H9 (cell line): ENCODE measurements at regions not wholly inside any gene's neighbourhood (a gene's known extent, or its start where the extent isn't known, plus 50 kb on each side); places are given as distances from the start of the nearest gene placed in this dataset.

Experiments
- DNase-seq: peaks from one replicate; pipeline ENCODE4 v3.0.0-alpha.2; 2017
- H2AFZ ChIP-seq: one replicate; pipeline ENCODE4 v1.6.1; 2013; ENCODE audit warnings: mild to moderate bottlenecking, low read length, control low read depth, moderate library complexity
- H2AK5ac ChIP-seq: 2 replicates; pipeline ENCODE4 v1.6.1; 2013; ENCODE audit warnings: low read length, control low read depth, mixed read lengths; ENCODE audit not compliant: insufficient read length
- H2BK120ac ChIP-seq: one replicate; pipeline ENCODE4 v1.6.1; 2013; ENCODE audit warnings: low read depth, mild to moderate bottlenecking, low read length, control low read depth, inconsistent platforms; ENCODE audit not compliant: poor library complexity, severe bottlenecking
- H2BK12ac ChIP-seq: 2 replicates; pipeline ENCODE4 v1.6.1; 2013; ENCODE audit warnings: low read length, control low read depth, mixed read lengths, low read depth; ENCODE audit not compliant: insufficient read length
- H2BK15ac ChIP-seq: 2 replicates; pipeline ENCODE4 v1.6.1; 2013; ENCODE audit warnings: low read depth, low read length, control low read depth
- H2BK20ac ChIP-seq: one replicate; pipeline ENCODE4 v1.6.1; 2013; ENCODE audit warnings: low read depth, mild to moderate bottlenecking, low read length, control low read depth, inconsistent platforms; ENCODE audit not compliant: poor library complexity, severe bottlenecking
- H2BK5ac ChIP-seq: 2 replicates; pipeline ENCODE4 v1.6.1; 2013; ENCODE audit warnings: low read length, control low read depth, mixed read lengths; ENCODE audit not compliant: insufficient read length
- H3K14ac ChIP-seq: 2 replicates; pipeline ENCODE4 v1.6.1; 2013; ENCODE audit warnings: low read length, control low read depth; ENCODE audit not compliant: insufficient read depth
- H3K18ac ChIP-seq: 2 replicates; pipeline ENCODE4 v1.6.1; 2013; ENCODE audit warnings: low read depth, mild to moderate bottlenecking, mixed read lengths, low read length, control low read depth; ENCODE audit not compliant: insufficient read length
- H3K23ac ChIP-seq: 2 replicates; pipeline ENCODE4 v1.6.1; 2013; ENCODE audit warnings: low read length, control low read depth, mixed read lengths, low read depth; ENCODE audit not compliant: insufficient read length
- H3K23me2 ChIP-seq: 2 replicates; pipeline ENCODE4 v1.6.1; 2013; ENCODE audit warnings: low read depth, mild to moderate bottlenecking, mixed read lengths, low read length, control low read depth; ENCODE audit not compliant: insufficient read length, poor library complexity, severe bottlenecking
- H3K27ac ChIP-seq: 2 replicates; pipeline ENCODE4 v1.5.1; 2013; ENCODE audit warnings: low read length, control low read depth, mixed read lengths, low read depth; ENCODE audit not compliant: insufficient read length
- H3K27me3 ChIP-seq: 2 replicates; pipeline ENCODE4 v1.6.1; 2013; ENCODE audit warnings: low read length, control low read depth, inconsistent platforms; ENCODE audit not compliant: insufficient read depth
- H3K4ac ChIP-seq: 2 replicates; pipeline ENCODE4 v1.6.1; 2013; ENCODE audit warnings: low read depth, mild to moderate bottlenecking, control low read depth, inconsistent platforms, low read length, moderate library complexity
- H3K4me1 ChIP-seq: 2 replicates; pipeline ENCODE4 v1.6.1; 2013; ENCODE audit warnings: low read length, control low read depth, inconsistent platforms; ENCODE audit not compliant: insufficient read depth
- H3K4me2 ChIP-seq: 2 replicates; pipeline ENCODE4 v1.6.1; 2013; ENCODE audit warnings: low read length, control low read depth, mixed read lengths; ENCODE audit not compliant: insufficient read length, insufficient read depth
- H3K56ac ChIP-seq: 2 replicates; pipeline ENCODE4 v1.6.1; 2013; ENCODE audit warnings: low read depth, mild to moderate bottlenecking, mixed read lengths, low read length, control low read depth; ENCODE audit not compliant: insufficient read length
- H3K79me1 ChIP-seq: 2 replicates; pipeline ENCODE4 v1.6.1; 2013; ENCODE audit warnings: low read depth, mild to moderate bottlenecking, moderate library complexity, low read length, control low read depth, inconsistent platforms; ENCODE audit not compliant: insufficient read depth, poor library complexity, severe bottlenecking
- H3K79me2 ChIP-seq: 2 replicates; pipeline ENCODE4 v1.6.1; 2013; ENCODE audit warnings: low read length, control low read depth, inconsistent platforms; ENCODE audit not compliant: insufficient read depth
- H3K9ac ChIP-seq: 2 replicates; pipeline ENCODE4 v1.6.1; 2013; ENCODE audit warnings: low read length, control low read depth, mixed read lengths; ENCODE audit not compliant: insufficient read length; ENCODE audit errors: extremely low read depth
- H3K9me3 ChIP-seq: one replicate; pipeline ENCODE4 v1.6.1; 2013; ENCODE audit warnings: low read depth, low read length, inconsistent platforms; ENCODE audit not compliant: control insufficient read depth
- H3T11ph ChIP-seq: one replicate; pipeline ENCODE4 v1.6.1; 2013; ENCODE audit warnings: mild to moderate bottlenecking, low read length, control low read depth, inconsistent platforms
- H4K20me1 ChIP-seq: one replicate; pipeline ENCODE4 v1.6.1; 2013; ENCODE audit not compliant: control insufficient read depth, insufficient read length, insufficient read depth
- H4K5ac ChIP-seq: 2 replicates; pipeline ENCODE4 v1.6.1; 2013; ENCODE audit warnings: low read depth, mild to moderate bottlenecking, mixed read lengths, low read length, control low read depth; ENCODE audit not compliant: insufficient read length
- H4K8ac ChIP-seq: replicated peaks from 2 replicates; pipeline ENCODE4 v1.6.1; 2013; ENCODE audit warnings: low read length, control low read depth, mixed read lengths, low read depth; ENCODE audit not compliant: insufficient read length
- H4K91ac ChIP-seq: 2 replicates; pipeline ENCODE4 v1.6.1; 2013; ENCODE audit warnings: low read depth, mild to moderate bottlenecking, moderate library complexity, mixed read lengths, low read length, control low read depth; ENCODE audit not compliant: insufficient read length
- H3K27ac Mint-ChIP-seq, 3 experiments: 2 replicates in 2 of 3; 3 replicates in 1 of 3; pipeline ENCODE4 v1.8.0; 2020 to 2021; ENCODE audit warnings: mixed read lengths in 3 of 3, mild to moderate bottlenecking in 1 of 3, moderate library complexity in 1 of 3
- H3K27me3 Mint-ChIP-seq: 2 replicates; pipeline ENCODE4 v1.8.0; 2021; ENCODE audit warnings: low read depth, mild to moderate bottlenecking, moderate library complexity, mixed read lengths
- H3K36me3 Mint-ChIP-seq, 3 experiments: 2 replicates in 2 of 3; 3 replicates in 1 of 3; pipeline ENCODE4 v1.8.0; 2020 to 2021; ENCODE audit warnings: low read depth in 3 of 3, mixed read lengths in 3 of 3; ENCODE audit not compliant: insufficient read depth in 1 of 3
- H3K4me1 Mint-ChIP-seq, 2 experiments: 2 replicates each; pipeline ENCODE4 v1.8.0; 2020; ENCODE audit warnings: mixed read lengths in 2 of 2
- H3K4me3 Mint-ChIP-seq, 2 experiments: 2 replicates in 1 of 2; 3 replicates in 1 of 2; pipeline ENCODE4 v1.8.0; 2020 to 2021; ENCODE audit warnings: mild to moderate bottlenecking in 2 of 2, mixed read lengths in 2 of 2, moderate library complexity in 1 of 2
- H3K9me3 Mint-ChIP-seq, 2 experiments: 2 replicates in 1 of 2; 3 replicates in 1 of 2; pipeline ENCODE4 v1.8.0; 2020; ENCODE audit warnings: mild to moderate bottlenecking in 2 of 2, mixed read lengths in 2 of 2, moderate library complexity in 1 of 2
- WGBS: extraction: QIAGEN DNeasy Blood & Tissue Kit; methylation state at CpG from one replicate; pipeline ENCODE4 v1.1.7; 2013; ENCODE audit warnings: missing lambda C conversion rate, low lambda C conversion rate, mixed read lengths; ENCODE audit not compliant: insufficient read length; ENCODE audit errors: extremely low coverage; 5-methylcytosine and 5-hydroxymethylcytosine counted together
- TF ChIP-seq, protein P1 (sequence below): fragments of 200-600 bp; sonication (generic); conservative IDR thresholded peaks from 3 replicates; pipeline ENCODE4 v1.8.0; 2021; ENCODE audit warnings: antibody characterized with exemption, mild to moderate bottlenecking

DNA sequence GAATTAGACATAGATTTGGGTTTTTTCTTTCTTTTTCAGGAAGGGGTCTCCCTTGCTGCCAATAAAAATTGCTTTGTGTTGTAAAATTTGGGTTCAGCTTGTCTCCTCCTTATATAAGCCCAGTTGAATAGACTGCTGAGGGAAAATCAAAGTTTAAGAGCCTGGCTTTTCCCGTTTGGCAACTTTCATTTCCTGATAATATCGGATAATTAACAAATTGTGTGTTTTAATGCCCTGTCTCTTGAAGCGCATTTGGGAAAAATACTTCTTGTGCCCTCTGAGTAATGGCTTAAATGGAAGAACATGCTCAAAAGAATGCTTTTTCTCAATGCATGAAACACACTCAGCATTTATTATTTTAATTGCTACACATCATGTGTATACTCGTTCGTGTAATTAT is 198.0 kb upstream of the DCN start:
- H4K8ac ChIP-seq = no peak overlapping the region
- H4K91ac ChIP-seq = no peak overlapping the region
- DNase-seq = no peak
- H3K27ac Mint-ChIP-seq = peak overlapping the region; percentile 39 to 100 (median 100); a peak in 6 of 7 replicates
- no peak overlapping the region for H2AK5ac ChIP-seq
- H3T11ph ChIP-seq = no peak overlapping the region
- H3K23ac ChIP-seq = no peak overlapping the region
- no peaks in the 10 kb centered on the region for H3K27me3 ChIP-seq
- no peaks in the 10 kb centered on the region for H3K27me3 Mint-ChIP-seq
- peak overlapping the region; percentile 90 for H3K27ac ChIP-seq
- H3K79me2 ChIP-seq = no peaks in the 10 kb centered on the region
- no peaks in the 10 kb centered on the region for H3K9me3 Mint-ChIP-seq
- no peak overlapping the region for H3K9ac ChIP-seq
- no peak overlapping the region for H3K18ac ChIP-seq
- H2BK5ac ChIP-seq = no peak overlapping the region
- no peak overlapping the region for H3K14ac ChIP-seq
- H3K4me1 Mint-ChIP-seq = peaks cover 42 to 49% of the 10 kb centered on the region in 2 experiments
- no peak overlapping the region for H3K56ac ChIP-seq
- TF ChIP-seq, protein P1, sequence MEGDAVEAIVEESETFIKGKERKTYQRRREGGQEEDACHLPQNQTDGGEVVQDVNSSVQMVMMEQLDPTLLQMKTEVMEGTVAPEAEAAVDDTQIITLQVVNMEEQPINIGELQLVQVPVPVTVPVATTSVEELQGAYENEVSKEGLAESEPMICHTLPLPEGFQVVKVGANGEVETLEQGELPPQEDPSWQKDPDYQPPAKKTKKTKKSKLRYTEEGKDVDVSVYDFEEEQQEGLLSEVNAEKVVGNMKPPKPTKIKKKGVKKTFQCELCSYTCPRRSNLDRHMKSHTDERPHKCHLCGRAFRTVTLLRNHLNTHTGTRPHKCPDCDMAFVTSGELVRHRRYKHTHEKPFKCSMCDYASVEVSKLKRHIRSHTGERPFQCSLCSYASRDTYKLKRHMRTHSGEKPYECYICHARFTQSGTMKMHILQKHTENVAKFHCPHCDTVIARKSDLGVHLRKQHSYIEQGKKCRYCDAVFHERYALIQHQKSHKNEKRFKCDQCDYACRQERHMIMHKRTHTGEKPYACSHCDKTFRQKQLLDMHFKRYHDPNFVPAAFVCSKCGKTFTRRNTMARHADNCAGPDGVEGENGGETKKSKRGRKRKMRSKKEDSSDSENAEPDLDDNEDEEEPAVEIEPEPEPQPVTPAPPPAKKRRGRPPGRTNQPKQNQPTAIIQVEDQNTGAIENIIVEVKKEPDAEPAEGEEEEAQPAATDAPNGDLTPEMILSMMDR = no peak
- peak overlapping the region; percentile 68 for H3K4me2 ChIP-seq
- no peak overlapping the region for H2BK20ac ChIP-seq
- H3K23me2 ChIP-seq = no peaks in the 10 kb centered on the region
- H3K4me3 Mint-ChIP-seq = peak overlapping the region in 1 of 2 experiments; percentile 85; a peak in 3 of 5 replicates
- no peak overlapping the region for H2BK120ac ChIP-seq
- H4K20me1 ChIP-seq = no peaks in the 10 kb centered on the region
- no CpG with 5 or more reads among the region's 5 CpGs for WGBS
- H2AFZ ChIP-seq = no peak overlapping the region
- no peaks in the 10 kb centered on the region; a peak in 1 of 7 replicates for H3K36me3 Mint-ChIP-seq
- no peaks in the 10 kb centered on the region for H3K9me3 ChIP-seq
- H4K5ac ChIP-seq = no peak overlapping the region
- no peak overlapping the region for H3K4ac ChIP-seq
- H3K4me1 ChIP-seq = peaks cover 5% of the 10 kb centered on the region; the same call in 1 of the 2 replicates
- no peaks in the 10 kb centered on the region for H3K79me1 ChIP-seq
- no peak overlapping the region for H2BK15ac ChIP-seq
- H2BK12ac ChIP-seq = no peak overlapping the region
